K562 (cell line): ENCODE measurements at regions not wholly inside any gene's neighbourhood (a gene's known extent, or its start where the extent isn't known, plus 50 kb on each side); places are given as distances from the start of the nearest gene placed in this dataset.

Source experiments
- ATAC-seq: fragments of 200-7000 bp; cut with Tn5 transposase; 3 replicates; pipeline ENCODE4 v1.9.1; 2020; ENCODE audit warnings: moderate library complexity
- BruUV-seq: library from RNA; stranded (reverse); fragments of 400-500 nt; replicated peaks from 2 replicates; lab custom pipeline; 2021; lab: Mats Ljungman, UMichigan
- CTCF ChIA-PET: fragments of 300-600 bp; formaldehyde crosslinking; extraction: SDS; loops from one replicate; lab custom pipeline; 2021; ENCODE audit warnings: low intra/inter-chr PET ratio; lab: Yijun Ruan, JAX
- POLR2A ChIA-PET: fragments of 300-600, 350-650 bp; sonication (Branson Sonifier 250); formaldehyde crosslinking; extraction: SDS; loops from one replicate; lab custom pipeline; 2021; ENCODE audit warnings: antibody characterized with exemption, inconsistent platforms; lab: Yijun Ruan, JAX
- DNase-seq, 4 experiments: peaks; one replicate each; pipeline versions ENCODE4 v3.0.0 to v3.0.0-alpha.2; 2011 to 2018; ENCODE audit warnings: low spot score in 3 of 4, mixed read lengths in 3 of 4; ENCODE audit errors: extremely low read depth in 1 of 4
- FAIRE-seq: peaks from 2 replicates; lab custom pipeline; 2011; peaks lifted over from hg19 to GRCh38; lab: Jason Lieb, UNC
- H2AFZ ChIP-seq: 2 replicates; pipeline ENCODE4 v1.6.0; 2011; ENCODE audit warnings: low read depth, low read length, control low read depth, inconsistent platforms
- H3K27ac ChIP-seq: fragments of 200-600 bp; 3 replicates; pipeline ENCODE4 v1.8.0; 2011; ENCODE audit warnings: low read depth, mild to moderate bottlenecking, control low read depth, inconsistent platforms, low read length, moderate library complexity, mixed read lengths; ENCODE audit errors: extremely low read depth
- H3K27me3 ChIP-seq, 2 experiments: fragments of 300-600 bp in 1 of 2; 2 replicates in 1 of 2; 3 replicates in 1 of 2; pipeline versions ENCODE4 v1.6.0 to v1.8.0; 2011; ENCODE audit warnings: inconsistent platforms in 2 of 2, low read length in 2 of 2, mild to moderate bottlenecking in 1 of 2, mixed read lengths in 1 of 2, moderate library complexity in 1 of 2; ENCODE audit not compliant: control insufficient read depth in 2 of 2, insufficient read depth in 2 of 2
- H3K36me3 ChIP-seq: fragments of 300-600 bp; 3 replicates; pipeline ENCODE4 v1.8.0; 2011; ENCODE audit warnings: mild to moderate bottlenecking, low read length, inconsistent platforms; ENCODE audit not compliant: control insufficient read depth, insufficient read depth
- H3K4me1 ChIP-seq, 2 experiments: fragments of 200-600 bp in 1 of 2; replicated peaks in 1 of 2; 2 replicates in 1 of 2; 3 replicates in 1 of 2; pipeline versions ENCODE4 v1.5.1 to v1.8.0; 2011; ENCODE audit warnings: inconsistent platforms in 2 of 2, low read length in 2 of 2, mild to moderate bottlenecking in 1 of 2, mixed read lengths in 1 of 2, moderate library complexity in 1 of 2; ENCODE audit not compliant: control insufficient read depth in 2 of 2, insufficient read depth in 2 of 2
- H3K4me2 ChIP-seq: 2 replicates; pipeline ENCODE4 v1.6.1; 2011; ENCODE audit warnings: low read length, control low read depth, inconsistent platforms, mixed read lengths; ENCODE audit not compliant: insufficient read depth
- H3K4me3 ChIP-seq: fragments of 200-600 bp; sonication (generic), shearing (Covaris generic); 2 replicates; pipeline ENCODE4 v1.5.1; 2016; ENCODE audit warnings: control low read depth, inconsistent platforms
- H3K79me2 ChIP-seq: fragments of 200-600 bp; 3 replicates; pipeline ENCODE4 v1.8.0; 2011; ENCODE audit warnings: low read length, inconsistent platforms; ENCODE audit not compliant: control insufficient read depth, insufficient read depth
- H3K9ac ChIP-seq, 2 experiments: 2 replicates each; pipeline versions ENCODE4 v1.6.0 to v1.6.1; 2011; ENCODE audit warnings: low read depth in 2 of 2, low read length in 2 of 2, control low read depth in 1 of 2, inconsistent platforms in 1 of 2, mild to moderate bottlenecking in 1 of 2, mixed read lengths in 1 of 2; ENCODE audit not compliant: insufficient read depth in 1 of 2
- H3K9me1 ChIP-seq: one replicate; pipeline ENCODE4 v1.6.0; 2011; ENCODE audit warnings: inconsistent platforms, mild to moderate bottlenecking, low read length, moderate library complexity; ENCODE audit not compliant: control insufficient read depth, insufficient read depth
- H3K9me3 ChIP-seq: replicated peaks from 2 replicates; pipeline ENCODE4 v1.5.1; 2011; ENCODE audit warnings: low read depth, low read length, inconsistent platforms; ENCODE audit not compliant: control insufficient read depth, insufficient read depth
- H4K20me1 ChIP-seq: replicated peaks from 2 replicates; pipeline ENCODE4 v1.6.1; 2011; ENCODE audit warnings: low read length, inconsistent platforms, mixed read lengths; ENCODE audit not compliant: control insufficient read depth, insufficient read depth
- ATF4 ChIP-seq: fragments of 450-650 bp; formaldehyde crosslinking; IDR thresholded peaks from 2 replicates; pipeline ENCODE4 v1.4.0; 2022; ENCODE audit warnings: mild to moderate bottlenecking, moderate library complexity
- HMG20A ChIP-seq: fragments of 450-650 bp; formaldehyde crosslinking; conservative IDR thresholded peaks from 2 replicates; pipeline ENCODE4 v1.4.0; 2020; ENCODE audit warnings: mild to moderate bottlenecking, mixed read lengths
- NCOA6 ChIP-seq: fragments of 450-650 bp; IDR thresholded peaks from 2 replicates; pipeline ENCODE4 v1.6.1; 2017; ENCODE audit warnings: mild to moderate bottlenecking
- PKNOX1 ChIP-seq: fragments of 450-650 bp; IDR thresholded peaks from 2 replicates; pipeline ENCODE4 v1.6.1; 2016
- RUNX1 ChIP-seq: sonication (generic); IDR thresholded peaks from 2 replicates; pipeline ENCODE4 v1.6.1; 2016; ENCODE audit warnings: antibody characterized with exemption, low read depth
- ZNF316 ChIP-seq: fragments of 450-650 bp; IDR thresholded peaks from 2 replicates; pipeline ENCODE4 v1.6.1; 2016
- WGBS: fragments of 100-300 bp; shearing (Covaris generic); methylation state at CpG from one replicate; pipeline ENCODE4 v1.1.6; 2016; ENCODE audit warnings: low coverage, mixed read lengths; ENCODE audit not compliant: insufficient coverage; ENCODE audit errors: missing lambda C conversion rate; 5-methylcytosine and 5-hydroxymethylcytosine counted together
- in situ Hi-C: fragments of 300-500 bp; cut with MboI; formaldehyde crosslinking; loops from 4 replicates; pipeline ENCODE4 v1.15.0; 2018; ENCODE audit warnings: inconsistent platforms, mixed read lengths
- intact Hi-C: fragments of 100-400 bp; cut with micrococcal nuclease; formaldehyde crosslinking; loops from 2 replicates; pipeline ENCODE4 v1.14.2; 2022
- TF ChIP-seq, protein P1 (sequence below), 2 experiments: IDR thresholded peaks in 1 of 2; conservative IDR thresholded peaks in 1 of 2; 2 replicates each; pipeline ENCODE4 v1.6.1; 2016; ENCODE audit warnings: low read depth in 2 of 2, mild to moderate bottlenecking in 1 of 2, missing compliant biosample characterization in 1 of 2, missing genetic modification characterization in 1 of 2, moderate library complexity in 1 of 2

DNA sequence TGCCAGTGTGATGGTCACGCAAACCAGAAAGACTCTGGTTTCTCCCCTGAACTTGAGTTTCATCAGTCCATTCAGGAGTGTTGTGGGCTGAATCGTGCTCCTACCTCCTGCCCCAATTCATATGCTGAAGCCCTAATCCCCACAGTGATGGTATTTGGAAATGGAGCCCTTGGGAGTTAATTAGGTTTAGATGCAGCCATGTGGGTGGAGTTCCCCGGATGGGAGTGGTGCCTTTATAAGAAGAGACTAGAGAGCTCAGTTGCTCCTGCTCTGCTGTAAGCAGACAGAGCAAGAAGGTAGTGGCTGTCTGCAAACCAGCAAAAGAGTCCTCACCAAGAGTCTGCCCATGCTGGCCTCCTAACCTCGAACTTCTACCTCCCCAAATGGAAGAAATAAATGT, 160.3 kb upstream of the DYNLRB2 start (continued):
- no peak for TF ChIP-seq PKNOX1
- TF ChIP-seq, protein P1, sequence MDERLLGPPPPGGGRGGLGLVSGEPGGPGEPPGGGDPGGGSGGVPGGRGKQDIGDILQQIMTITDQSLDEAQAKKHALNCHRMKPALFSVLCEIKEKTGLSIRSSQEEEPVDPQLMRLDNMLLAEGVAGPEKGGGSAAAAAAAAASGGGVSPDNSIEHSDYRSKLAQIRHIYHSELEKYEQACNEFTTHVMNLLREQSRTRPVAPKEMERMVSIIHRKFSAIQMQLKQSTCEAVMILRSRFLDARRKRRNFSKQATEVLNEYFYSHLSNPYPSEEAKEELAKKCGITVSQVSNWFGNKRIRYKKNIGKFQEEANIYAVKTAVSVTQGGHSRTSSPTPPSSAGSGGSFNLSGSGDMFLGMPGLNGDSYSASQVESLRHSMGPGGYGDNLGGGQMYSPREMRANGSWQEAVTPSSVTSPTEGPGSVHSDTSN (CRISPR knock-in tag; IDR thresholded peaks at IDR 0.05; ENCODE audit: low read depth): no peak
- TF ChIP-seq, protein P1 (tag; conservative IDR thresholded peaks at IDR 0.05; ENCODE audit: low read depth): no peak
- TF ChIP-seq HMG20A (CRISPR knock-in tag): no peak
- no peak for TF ChIP-seq RUNX1
- no peak for TF ChIP-seq NCOA6

DNA sequence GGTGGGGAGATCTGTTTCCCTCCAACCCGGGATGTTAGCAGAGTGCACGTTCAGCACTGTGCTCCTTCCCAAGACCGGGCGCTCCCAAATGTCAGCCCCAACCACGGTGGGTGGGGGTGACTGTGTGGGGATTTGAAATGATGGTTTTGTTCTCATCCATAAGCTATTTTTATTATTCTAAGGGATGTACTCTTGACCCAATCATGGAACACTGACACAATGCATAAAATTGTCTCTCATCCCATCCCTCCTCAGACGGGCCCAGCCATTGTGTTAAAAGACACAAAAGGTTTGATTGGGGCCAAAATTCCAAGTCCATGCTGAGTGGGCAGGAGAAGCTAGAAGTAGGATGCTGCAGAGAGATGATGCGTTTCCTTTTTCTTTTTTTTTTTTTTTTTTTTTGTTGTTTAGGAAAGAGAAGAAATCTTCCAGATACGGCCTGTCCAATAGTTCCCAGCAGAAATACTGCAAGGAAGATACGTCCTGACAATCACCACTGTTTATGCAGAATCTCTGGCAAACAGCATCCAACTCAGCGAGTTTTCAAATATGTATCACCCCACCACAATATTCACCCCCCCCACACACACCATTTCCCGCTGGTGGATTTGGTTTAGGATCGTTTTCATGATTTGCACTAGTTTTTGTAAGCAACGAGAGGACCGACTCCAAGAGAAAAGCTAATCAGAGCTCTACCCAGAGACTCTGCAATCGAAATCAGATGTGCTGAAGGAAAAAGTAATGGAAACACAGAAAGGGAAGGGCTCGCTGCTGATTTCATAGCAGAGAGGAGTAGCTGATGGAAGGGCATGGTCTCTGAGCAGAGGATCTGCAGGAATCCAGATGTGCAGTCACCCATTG, 163.5 kb upstream of the DYNLRB2 start:
- Histone ChIP-seq H3K4me2 (no peak overlapping the region), H3K79me2 (no peaks in the 10 kb centered on the region), H3K27ac (no peak overlapping the region), H3K4me1 (no peaks in the 10 kb centered on the region), H2AFZ (no peak overlapping the region), H3K9me3 (no peaks in the 10 kb centered on the region), H3K27me3 (peaks cover 0 to 9% of the 10 kb centered on the region in 2 experiments; a peak in 2 of 5 replicates), H3K36me3 (no peaks in the 10 kb centered on the region), H3K9ac (no peak overlapping the region), H3K9me1 (no peaks in the 10 kb centered on the region), H3K4me3 (no peak overlapping the region), H4K20me1 (no peaks in the 10 kb centered on the region)
- FAIRE-seq: no peak
- ChIA-PET CTCF (no interaction called here), POLR2A (interaction anchor here (0.6 kb wide), 1 partner anchor 1388 kb away, joined by 3 read pairs; no protein-coding TSS in a partner anchor)
- intact Hi-C loops: no loop called here
- WGBS: under 1% methylated on average over 16 of the region's 16 CpGs
- in situ Hi-C loops: no loop called here
- DNase-seq: no peak
- TF ChIP-seq ATF4 (CRISPR knock-in tag) (no peak), ZNF316 (no peak)
- BruUV-seq: no TSS peak
- ATAC-seq: no peak
